K562 (cell line): ENCODE measurements at regions not wholly inside any gene's neighbourhood (a gene's known extent, or its start where the extent isn't known, plus 50 kb on each side); places are given as distances from the start of the nearest gene placed in this dataset.

Experiments used
- CTBP1 ChIP-seq: fragments of 450-650 bp; IDR thresholded peaks from 2 replicates; pipeline ENCODE4 v1.6.1; 2016; ENCODE audit warnings: borderline replicate concordance
- CTCFL ChIP-seq: IDR thresholded peaks from 2 replicates; pipeline ENCODE4 v1.6.1; 2011; ENCODE audit warnings: borderline replicate concordance, low read depth, mild to moderate bottlenecking, moderate library complexity, low read length; ENCODE audit not compliant: insufficient read depth, poor library complexity, severe bottlenecking
- FOXP4 ChIP-seq: sonication (generic); formaldehyde crosslinking; IDR thresholded peaks from 2 replicates; pipeline ENCODE4 v1.8.0; 2022; ENCODE audit warnings: mild to moderate bottlenecking, missing genetic modification reagents, borderline replicate concordance
- ILK ChIP-seq: fragments of 450-650 bp; IDR thresholded peaks from 2 replicates; pipeline ENCODE4 v1.6.1; 2016; ENCODE audit warnings: missing genetic modification characterization, low read depth, mild to moderate bottlenecking, missing compliant biosample characterization, moderate library complexity, borderline replicate concordance
- ZBTB2 ChIP-seq: fragments of 450-650 bp; IDR thresholded peaks from 2 replicates; pipeline ENCODE4 v1.6.1; 2016; ENCODE audit warnings: antibody characterized with exemption
- ZBTB33 ChIP-seq: sonication (generic); formaldehyde crosslinking; IDR thresholded peaks from 2 replicates; pipeline ENCODE4 v1.8.1; 2023; ENCODE audit warnings: mild to moderate bottlenecking, missing genetic modification reagents
- ZNF512 ChIP-seq: IDR thresholded peaks from 2 replicates; pipeline ENCODE4 v1.6.1; 2016; ENCODE audit warnings: missing genetic modification characterization, missing compliant biosample characterization

GRCh38 chr4:55731959-55732358 is 87.6 kb upstream of the EXOC1L start (continued):
- TF ChIP-seq ZBTB33 (CRISPR knock-in tag): no peak
- TF ChIP-seq CTBP1: 0 out of 2 replicates have a peak, but pooled peaks have one; percentile 17
- 0 out of 2 replicates have a peak, but pooled peaks have one; percentile 46 for TF ChIP-seq ZNF512 (tag)
- TF ChIP-seq ZBTB2: no peak
- no peak for TF ChIP-seq ILK
- TF ChIP-seq CTCFL: no peak
- TF ChIP-seq FOXP4 (CRISPR knock-in tag): no peak
